ELR (cell line): ENCODE measurements at regions not wholly inside any gene's neighbourhood (a gene's known extent, or its start where the extent isn't known, plus 50 kb on each side); places are given as distances from the start of the nearest gene placed in this dataset.

Source experiments
- DNase-seq: peaks from one replicate; pipeline ENCODE4 v3.0.0-alpha.2; 2015; ENCODE audit warnings: low read depth

- no peak for DNase-seq
Observed at GRCh38 chr22:48233586-48233985, 1471.1 kb downstream of the TBC1D22A start.

- no peak for DNase-seq
Observed at GRCh38 chr22:48228468-48228867, 1466.0 kb downstream of the TBC1D22A start.

- DNase-seq, result no peak
Observed at GRCh38 chr22:48227341-48228018, 1465.0 kb downstream of the TBC1D22A start.

GRCh38 chr22:48226026-48227013, 1463.9 kb downstream of the TBC1D22A start:
- DNase-seq, result no peak

- no peak for DNase-seq
Observed at GRCh38 chr22:48224332-48224731, 1461.9 kb downstream of the TBC1D22A start.

- DNase-seq, result no peak
Observed at GRCh38 chr22:48223488-48224190, 1461.2 kb downstream of the TBC1D22A start.

- no peak for DNase-seq
Observed at GRCh38 chr22:48222742-48223487, 1460.5 kb downstream of the TBC1D22A start.

GRCh38 chr22:48218889-48219420, 1456.5 kb downstream of the TBC1D22A start:
- DNase-seq, result no peak

- no peak for DNase-seq
Observed at GRCh38 chr22:48217596-48217995, 1455.1 kb downstream of the TBC1D22A start.

GRCh38 chr22:48212727-48213126, 1450.3 kb downstream of the TBC1D22A start:
- DNase-seq, result no peak

GRCh38 chr22:48210812-48211211, 1448.4 kb downstream of the TBC1D22A start:
- DNase-seq, result no peak

- DNase-seq, result no peak
Observed at GRCh38 chr22:48210198-48210580, 1447.7 kb downstream of the TBC1D22A start.

- DNase-seq, result no peak
Observed at GRCh38 chr22:48209473-48210197, 1447.2 kb downstream of the TBC1D22A start.

GRCh38 chr22:48208894-48209293, 1446.4 kb downstream of the TBC1D22A start:
- no peak for DNase-seq

- DNase-seq, result no peak
Observed at GRCh38 chr22:48207919-48208535, 1445.6 kb downstream of the TBC1D22A start.

GRCh38 chr22:48205790-48206189, 1443.3 kb downstream of the TBC1D22A start:
- DNase-seq, result no peak

- no peak for DNase-seq
Observed at GRCh38 chr22:48205161-48205560, 1442.7 kb downstream of the TBC1D22A start.

GRCh38 chr22:48204296-48204695, 1441.8 kb downstream of the TBC1D22A start:
- DNase-seq, result no peak

- no peak for DNase-seq
Observed at GRCh38 chr22:48199667-48200066, 1437.2 kb downstream of the TBC1D22A start.
